SU-DHL-6 (cell line): ENCODE measurements at regions not wholly inside any gene's neighbourhood (a gene's known extent, or its start where the extent isn't known, plus 50 kb on each side); places are given as distances from the start of the nearest gene placed in this dataset.
"Not testable (repeated sequence)": the region's sequence is repeated elsewhere in the genome, so short reads cannot be mapped to it uniquely, and the experiment has no call there.

Source experiments
- H2AFZ ChIP-seq: fragments of 200-600 bp; sonication (generic); 2 replicates; pipeline ENCODE4 v1.6.1; 2014; ENCODE audit warnings: low read depth, mild to moderate bottlenecking, moderate library complexity, mixed read lengths, antibody characterized with exemption, low read length; ENCODE audit not compliant: severe bottlenecking
- H3F3A ChIP-seq: fragments of 200-600 bp; shearing (Covaris generic); 2 replicates; pipeline ENCODE4 v1.6.0; 2016; ENCODE audit warnings: antibody characterized with exemption, mild to moderate bottlenecking; ENCODE audit not compliant: insufficient read depth
- H3K27ac ChIP-seq: fragments of 200-600 bp; sonication (generic); 2 replicates; pipeline ENCODE4 v1.5.1; 2016; ENCODE audit warnings: low read depth, mild to moderate bottlenecking, low read length, moderate library complexity, mixed read lengths
- H3K27me3 ChIP-seq: fragments of 200-600 bp; sonication (generic), shearing (Covaris generic); 2 replicates; pipeline ENCODE4 v1.6.0; 2014; ENCODE audit warnings: mild to moderate bottlenecking, low read length
- H3K36me3 ChIP-seq: fragments of 200-600 bp; sonication (generic); 2 replicates; pipeline ENCODE4 v1.6.1; 2014; ENCODE audit warnings: mild to moderate bottlenecking, low read length, mixed read lengths
- H3K4me2 ChIP-seq: fragments of 300-600, 200-600 bp; shearing (Covaris generic), sonication (generic); 2 replicates; pipeline ENCODE4 v1.6.0; 2014; ENCODE audit warnings: low read length, low read depth, mild to moderate bottlenecking; ENCODE audit not compliant: poor library complexity, severe bottlenecking
- H3K4me3 ChIP-seq: fragments of 200-600 bp; sonication (generic); 2 replicates; pipeline ENCODE4 v1.5.1; 2014; ENCODE audit warnings: antibody characterized with exemption, low read length, mild to moderate bottlenecking, mixed read lengths; ENCODE audit not compliant: insufficient read depth, poor library complexity, severe bottlenecking
- H3K79me2 ChIP-seq: fragments of 200-600 bp; sonication (generic); 2 replicates; pipeline ENCODE4 v1.6.1; 2014; ENCODE audit warnings: mild to moderate bottlenecking, low read length, moderate library complexity; ENCODE audit not compliant: insufficient read depth
- H3K9ac ChIP-seq: fragments of 200-600 bp; sonication (generic); 2 replicates; pipeline ENCODE4 v1.7.0; 2014; ENCODE audit warnings: mild to moderate bottlenecking, low read length
- H3K9me2 ChIP-seq: fragments of 200-600 bp; sonication (generic); replicated peaks from 2 replicates; pipeline ENCODE4 v1.6.1; 2014; ENCODE audit warnings: low read length; ENCODE audit not compliant: insufficient read depth
- H3K9me3 ChIP-seq: fragments of 200-600 bp; sonication (generic); 2 replicates; pipeline ENCODE4 v1.6.1; 2014; ENCODE audit warnings: low read length, mixed read lengths; ENCODE audit not compliant: insufficient read depth
- H4K20me1 ChIP-seq: fragments of 200-600 bp; sonication (generic); 2 replicates; pipeline ENCODE4 v1.6.1; 2014; ENCODE audit warnings: low read depth, mild to moderate bottlenecking, antibody characterized with exemption, low read length, moderate library complexity, mixed read lengths
- EZH2phosphoT487 ChIP-seq: fragments of 200-600 bp; sonication (generic), shearing (Covaris generic); conservative IDR thresholded peaks from 2 replicates; pipeline ENCODE4 v1.6.1; 2018; ENCODE audit warnings: mild to moderate bottlenecking, antibody characterized with exemption, low read length, moderate library complexity, mixed read lengths
- TF ChIP-seq, protein P1 (sequence below): fragments of 200-600 bp; sonication (generic); IDR thresholded peaks from one replicate; pipeline ENCODE4 v1.5.1; 2017; ENCODE audit warnings: antibody characterized with exemption, mild to moderate bottlenecking, low read length, moderate library complexity; ENCODE audit not compliant: insufficient read depth, poor library complexity, severe bottlenecking

DNA sequence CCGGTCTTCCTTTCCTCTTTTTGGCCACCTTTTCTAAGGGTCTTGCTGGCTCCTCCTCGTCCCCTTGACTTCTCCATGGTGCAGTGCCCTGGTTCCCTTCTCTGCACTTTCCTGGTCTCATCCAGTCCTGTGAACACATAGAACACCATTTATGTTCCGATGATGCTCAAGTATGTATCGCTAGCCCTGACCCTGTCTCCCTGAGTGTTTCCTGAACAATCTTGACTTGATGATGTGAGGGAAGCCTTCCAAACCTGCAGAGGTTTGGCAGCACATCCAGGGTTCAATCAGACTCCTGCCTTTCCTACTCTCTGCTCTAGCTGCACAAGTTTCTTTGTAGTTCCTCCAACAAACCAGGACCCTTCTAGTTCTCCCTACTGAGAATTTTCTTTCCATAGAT, 132.1 kb downstream of the RGPD3 start:
- H4K20me1 ChIP-seq, result no peaks in the 10 kb centered on the region
- H3K4me2 ChIP-seq, result no peak overlapping the region
- no peak for TF ChIP-seq EZH2phosphoT487
- TF ChIP-seq, protein P1, sequence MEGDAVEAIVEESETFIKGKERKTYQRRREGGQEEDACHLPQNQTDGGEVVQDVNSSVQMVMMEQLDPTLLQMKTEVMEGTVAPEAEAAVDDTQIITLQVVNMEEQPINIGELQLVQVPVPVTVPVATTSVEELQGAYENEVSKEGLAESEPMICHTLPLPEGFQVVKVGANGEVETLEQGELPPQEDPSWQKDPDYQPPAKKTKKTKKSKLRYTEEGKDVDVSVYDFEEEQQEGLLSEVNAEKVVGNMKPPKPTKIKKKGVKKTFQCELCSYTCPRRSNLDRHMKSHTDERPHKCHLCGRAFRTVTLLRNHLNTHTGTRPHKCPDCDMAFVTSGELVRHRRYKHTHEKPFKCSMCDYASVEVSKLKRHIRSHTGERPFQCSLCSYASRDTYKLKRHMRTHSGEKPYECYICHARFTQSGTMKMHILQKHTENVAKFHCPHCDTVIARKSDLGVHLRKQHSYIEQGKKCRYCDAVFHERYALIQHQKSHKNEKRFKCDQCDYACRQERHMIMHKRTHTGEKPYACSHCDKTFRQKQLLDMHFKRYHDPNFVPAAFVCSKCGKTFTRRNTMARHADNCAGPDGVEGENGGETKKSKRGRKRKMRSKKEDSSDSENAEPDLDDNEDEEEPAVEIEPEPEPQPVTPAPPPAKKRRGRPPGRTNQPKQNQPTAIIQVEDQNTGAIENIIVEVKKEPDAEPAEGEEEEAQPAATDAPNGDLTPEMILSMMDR, result no peak
- no peaks in the 10 kb centered on the region for H3K79me2 ChIP-seq
- H3K9me2 ChIP-seq, result no peaks in the 10 kb centered on the region; the same call in 1 of the 2 replicates
- H3K27ac ChIP-seq, result no peak overlapping the region
- H3K27me3 ChIP-seq, result no peaks in the 10 kb centered on the region
- no peaks in the 10 kb centered on the region for H3K36me3 ChIP-seq
- H3K9me3 ChIP-seq, result no peaks in the 10 kb centered on the region
- no peak overlapping the region for H3K4me3 ChIP-seq
- H3F3A ChIP-seq, result no peaks in the 10 kb centered on the region
- no peak overlapping the region for H3K9ac ChIP-seq
- H2AFZ ChIP-seq, result no peak overlapping the region

DNA sequence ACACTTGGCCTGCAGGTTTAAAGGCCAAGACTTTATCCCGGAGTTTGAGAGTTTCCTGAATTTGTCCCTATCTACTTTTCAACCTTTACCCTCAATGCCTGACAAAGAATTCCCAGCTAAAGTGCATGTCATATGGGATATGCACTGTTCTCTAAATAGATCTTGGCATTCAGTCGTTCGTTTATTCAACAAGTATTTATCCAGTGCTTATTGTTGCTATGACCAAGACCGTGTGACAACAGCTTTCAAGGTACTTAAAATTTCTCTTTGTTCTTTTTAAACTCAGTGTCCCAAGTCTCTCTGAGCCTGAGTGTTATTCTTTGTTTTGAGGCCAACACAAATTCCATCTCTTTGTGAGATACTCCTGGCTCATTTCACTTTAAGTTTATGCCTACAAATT, 133.4 kb downstream of the RGPD3 start:
- H3K79me2 ChIP-seq, result no peaks in the 10 kb centered on the region
- no peak overlapping the region for H2AFZ ChIP-seq
- no peaks in the 10 kb centered on the region for H4K20me1 ChIP-seq
- no peaks in the 10 kb centered on the region; the same call in 1 of the 2 replicates for H3K9me2 ChIP-seq
- no peak overlapping the region for H3K27ac ChIP-seq
- H3K4me2 ChIP-seq, result no peak overlapping the region
- H3K9me3 ChIP-seq, result no peaks in the 10 kb centered on the region
- H3K9ac ChIP-seq, result no peak overlapping the region
- H3K4me3 ChIP-seq, result no peak overlapping the region
- no peaks in the 10 kb centered on the region for H3K27me3 ChIP-seq
- no peak for TF ChIP-seq EZH2phosphoT487
- TF ChIP-seq, protein P1, result no peak
- H3K36me3 ChIP-seq, result no peaks in the 10 kb centered on the region
- no peaks in the 10 kb centered on the region for H3F3A ChIP-seq

DNA sequence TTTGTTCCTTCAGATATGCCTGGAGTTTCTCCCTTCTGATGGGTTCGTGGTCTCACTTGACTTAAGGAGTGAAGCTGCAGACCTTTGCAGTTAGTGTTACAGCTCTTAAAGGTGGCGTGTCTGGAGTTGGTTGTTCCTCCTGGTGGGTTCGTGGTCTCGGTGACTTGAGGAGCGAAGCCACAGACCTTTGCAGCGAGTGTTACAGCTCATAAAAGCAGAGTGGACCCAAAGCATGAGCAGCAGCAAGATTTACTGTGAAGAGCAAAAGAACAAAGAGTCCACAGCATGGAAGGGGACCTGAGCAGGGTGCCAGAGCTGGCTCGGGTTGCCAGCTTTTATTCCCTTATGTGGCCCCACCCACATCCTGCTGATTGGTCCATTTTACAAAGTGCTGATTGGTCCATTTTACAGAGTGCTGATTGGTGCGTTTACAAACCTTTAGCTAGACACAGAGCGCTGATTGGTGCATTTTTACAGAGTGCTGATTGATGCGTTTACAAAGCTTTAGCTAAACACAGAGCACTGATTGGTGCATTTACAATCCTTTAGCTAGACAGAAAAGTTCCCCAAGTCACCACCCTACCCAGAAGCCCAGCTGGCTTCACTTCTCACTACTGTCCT, 134.8 kb downstream of the RGPD3 start:
- H3K4me3 ChIP-seq, H3K9ac ChIP-seq, H4K20me1 ChIP-seq, H2AFZ ChIP-seq, H3K9me2 ChIP-seq, H3K27me3 ChIP-seq, H3K79me2 ChIP-seq, H3K36me3 ChIP-seq, H3F3A ChIP-seq, H3K4me2 ChIP-seq, H3K9me3 ChIP-seq, H3K27ac ChIP-seq: not testable (repeated sequence)

DNA sequence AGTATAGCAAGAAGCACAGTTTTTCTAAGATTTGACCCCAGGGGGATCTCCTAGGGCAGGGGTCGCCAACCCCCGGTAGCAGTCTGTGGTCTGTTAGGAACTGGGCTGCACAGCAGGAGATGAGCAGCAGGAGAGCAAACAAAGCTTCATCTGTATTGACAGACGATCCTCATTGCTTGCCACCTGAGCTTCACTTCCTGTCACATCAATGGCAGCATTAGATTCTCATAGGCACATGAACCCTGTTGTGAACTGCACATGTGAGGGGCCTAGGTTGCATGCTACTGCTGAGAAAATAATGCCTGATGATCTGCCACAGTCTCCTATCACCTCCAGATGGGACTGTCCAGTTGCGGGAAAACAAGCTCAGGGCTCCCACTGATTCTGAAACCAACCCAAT, 136.2 kb downstream of the RGPD3 start:
- no peak overlapping the region for H3K9ac ChIP-seq
- H3F3A ChIP-seq, result no peaks in the 10 kb centered on the region
- no peaks in the 10 kb centered on the region for H4K20me1 ChIP-seq
- no peaks in the 10 kb centered on the region; the same call in 1 of the 2 replicates for H3K9me2 ChIP-seq
- no peaks in the 10 kb centered on the region for H3K79me2 ChIP-seq
- H3K9me3 ChIP-seq, result no peaks in the 10 kb centered on the region
- no peak for TF ChIP-seq EZH2phosphoT487
- TF ChIP-seq, protein P1, result no peak
- no peaks in the 10 kb centered on the region for H3K36me3 ChIP-seq
- no peak overlapping the region for H3K4me3 ChIP-seq
- no peak overlapping the region for H3K27ac ChIP-seq
- no peak overlapping the region for H2AFZ ChIP-seq
- no peaks in the 10 kb centered on the region for H3K27me3 ChIP-seq
- no peak overlapping the region for H3K4me2 ChIP-seq

DNA sequence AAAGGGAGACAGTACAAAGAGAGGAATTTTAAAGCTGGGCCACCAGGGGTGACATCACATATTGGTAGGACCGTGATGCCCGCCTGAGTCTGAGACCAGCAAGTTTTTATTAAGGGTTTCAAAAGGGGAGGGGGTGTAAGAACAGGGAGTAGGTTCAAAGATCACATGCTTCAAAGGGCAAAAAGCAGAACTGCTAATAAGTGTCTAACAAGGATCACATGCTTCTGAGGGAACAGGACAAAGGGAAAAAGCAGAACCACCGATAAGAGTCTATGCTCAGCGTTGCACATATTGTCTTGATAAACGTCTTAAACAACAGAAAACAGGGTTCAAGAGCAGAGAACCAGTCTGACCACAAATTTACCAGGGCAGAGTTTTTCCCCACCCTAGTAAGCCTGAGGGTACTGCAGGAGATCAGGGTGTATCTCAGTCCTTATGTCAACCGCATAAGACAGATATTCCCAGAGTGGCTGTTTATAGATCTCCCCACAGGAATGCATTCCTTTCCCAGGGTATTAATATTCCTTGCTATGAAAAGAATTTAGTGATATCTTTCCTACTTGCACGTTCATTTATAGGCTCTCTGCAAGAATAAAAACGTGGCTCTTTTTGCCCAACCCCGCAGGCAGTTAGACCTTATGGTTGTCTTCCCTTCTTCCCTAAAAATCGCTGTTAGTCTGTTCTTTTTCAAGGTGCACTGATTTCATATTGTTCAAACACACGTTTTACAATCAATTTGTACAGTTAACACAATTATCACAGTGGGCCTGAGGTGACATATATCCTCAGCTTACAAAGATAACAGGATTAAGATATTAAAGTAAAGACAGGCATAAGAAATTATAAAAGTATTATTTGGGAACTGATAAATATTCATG, 136.5 kb upstream of the UXS1 start:
- H3K36me3 ChIP-seq, H3K79me2 ChIP-seq, H3K9ac ChIP-seq, H3K27ac ChIP-seq, H2AFZ ChIP-seq, H3K9me2 ChIP-seq, H3K27me3 ChIP-seq, H4K20me1 ChIP-seq, H3F3A ChIP-seq, H3K4me3 ChIP-seq, H3K4me2 ChIP-seq, H3K9me3 ChIP-seq: not testable (repeated sequence)
